Middle frontal gyrus (tissue), 1 donor: ENCODE measurements at regions not wholly inside any gene's neighbourhood (a gene's known extent, or its start where the extent isn't known, plus 50 kb on each side); places are given as distances from the start of the nearest gene placed in this dataset.

Source experiments
- DNase-seq: peaks from one replicate; pipeline ENCODE4 v3.0.0-alpha.2; 2015; ENCODE audit warnings: low spot score; ENCODE audit errors: extremely low spot score

DNA sequence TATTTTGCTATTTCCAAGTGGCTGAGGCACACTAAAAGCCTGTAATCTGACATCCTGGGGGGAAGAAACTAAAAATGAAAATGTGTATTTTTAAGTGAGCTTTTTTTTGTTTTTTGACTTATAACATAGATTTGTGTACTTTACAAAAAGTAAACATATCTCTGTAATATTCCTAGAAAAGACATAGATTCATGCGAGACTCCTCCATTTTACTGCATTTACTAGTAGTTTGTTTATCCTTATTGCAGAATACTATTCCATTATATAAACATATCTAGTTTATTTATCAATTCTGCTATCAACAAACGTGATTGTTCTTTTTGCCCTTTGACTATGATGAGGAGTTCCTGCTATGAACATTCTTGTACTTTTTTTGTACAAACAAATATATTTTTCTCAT lies 67.8 kb upstream of the PLSCR5 start:
- no peak for DNase-seq

DNA sequence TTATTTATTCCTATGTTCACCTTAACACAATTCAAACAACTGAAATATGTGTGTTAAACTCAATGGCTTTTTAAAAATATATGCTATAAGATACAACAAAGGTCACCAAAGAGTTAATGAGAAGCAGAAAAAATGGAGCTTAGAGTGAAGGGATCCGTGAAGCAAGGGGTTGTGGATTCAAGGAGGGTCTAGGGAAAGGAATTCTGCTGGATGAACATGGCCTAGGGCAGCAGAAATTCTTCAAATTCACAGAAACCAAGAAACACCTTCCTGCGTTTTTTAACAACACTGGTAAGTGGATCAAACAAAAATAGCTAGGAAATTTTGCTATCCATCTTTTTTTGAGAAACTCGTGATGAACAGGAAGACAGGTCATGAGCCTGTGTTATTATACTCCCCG lies 59.3 kb upstream of the PLSCR5 start:
- no peak for DNase-seq

DNA sequence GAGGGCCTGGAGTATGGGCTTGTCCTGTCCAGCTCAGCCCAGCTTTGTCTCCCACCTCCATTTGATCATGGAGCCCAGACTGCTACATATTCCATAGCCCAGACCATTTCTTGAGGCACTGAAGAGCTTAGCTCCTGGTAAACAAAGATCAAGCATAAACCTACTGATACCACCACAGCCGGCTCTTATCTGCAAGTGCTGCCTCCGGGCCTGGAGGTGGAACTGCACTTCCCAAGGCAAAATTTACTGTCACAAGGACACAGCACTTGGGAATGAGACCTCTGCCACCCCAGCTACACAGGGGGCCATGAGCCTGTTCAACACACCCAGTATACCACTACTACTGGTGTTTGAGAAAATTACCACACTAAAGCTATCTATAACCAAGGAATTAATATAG lies 53.7 kb upstream of the PLSCR5 start:
- DNase-seq, result no peak

DNA sequence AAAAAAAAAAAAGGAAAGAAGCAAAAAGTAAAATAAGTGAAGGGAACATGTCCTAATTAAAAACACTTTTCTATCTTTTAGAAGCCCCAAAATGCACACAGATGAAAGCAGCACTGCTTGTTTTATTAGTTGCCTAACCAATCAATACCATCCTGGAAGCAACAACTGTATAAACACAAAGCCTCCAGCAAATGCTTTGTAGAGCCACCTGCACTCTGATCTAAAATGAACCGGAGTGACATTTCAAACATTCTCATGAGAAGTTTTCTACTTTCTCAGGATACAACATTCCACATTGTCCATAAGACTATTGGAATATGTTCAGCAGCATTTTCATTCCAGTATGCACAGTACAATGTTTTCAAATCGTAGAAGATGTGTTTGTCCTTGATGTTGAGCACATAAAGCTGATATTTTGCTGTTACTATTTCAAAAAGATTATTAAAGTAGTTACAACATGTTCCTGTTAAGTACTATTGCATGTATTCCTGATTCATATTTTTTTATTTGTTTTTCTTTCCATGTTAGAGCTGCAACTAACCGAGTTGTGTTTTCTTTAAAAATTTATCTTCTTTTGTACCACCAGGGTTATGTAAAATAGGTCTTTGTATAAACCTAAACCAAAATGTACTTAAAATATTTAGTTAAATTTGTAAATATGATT lies 50.3 kb upstream of the PLSCR5 start:
- DNase-seq, result no peak
